ENCODE measurements at regions not wholly inside any gene's neighbourhood (a gene's known extent, or its start where the extent isn't known, plus 50 kb on each side); places are given as distances from the start of the nearest gene placed in this dataset.

DNA sequence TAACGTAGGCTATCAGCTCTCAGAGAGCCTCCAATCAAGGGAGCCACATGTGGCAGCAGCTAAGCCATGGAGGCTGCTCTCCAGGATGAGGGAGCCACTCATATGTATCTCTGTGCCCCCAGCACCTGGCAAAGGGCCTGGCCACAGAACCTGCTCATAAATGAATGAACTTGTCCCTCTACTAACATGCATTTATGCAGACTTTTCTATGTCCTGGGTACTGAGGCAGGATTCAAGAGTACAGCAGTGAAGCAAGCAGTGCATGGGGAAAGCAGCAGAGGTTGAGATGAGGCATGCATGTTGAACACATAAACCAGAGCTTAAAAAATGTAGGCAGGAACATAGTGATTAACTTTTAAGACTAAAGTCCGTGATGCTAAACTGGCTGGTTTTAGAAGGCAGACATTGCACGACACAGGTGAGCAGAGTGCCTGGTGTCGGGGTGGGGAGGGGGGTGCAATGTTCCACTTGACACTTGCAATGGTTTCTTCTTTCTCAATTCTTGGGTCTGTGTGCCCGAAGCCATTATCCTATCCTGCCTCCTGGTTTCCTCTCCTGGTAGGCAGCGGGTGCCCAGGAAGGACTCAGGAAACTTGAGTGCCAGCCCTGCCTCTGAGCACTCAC, 142.8 kb upstream of the ALDH1B1 start:
- TF ChIP-seq, protein P1, sequence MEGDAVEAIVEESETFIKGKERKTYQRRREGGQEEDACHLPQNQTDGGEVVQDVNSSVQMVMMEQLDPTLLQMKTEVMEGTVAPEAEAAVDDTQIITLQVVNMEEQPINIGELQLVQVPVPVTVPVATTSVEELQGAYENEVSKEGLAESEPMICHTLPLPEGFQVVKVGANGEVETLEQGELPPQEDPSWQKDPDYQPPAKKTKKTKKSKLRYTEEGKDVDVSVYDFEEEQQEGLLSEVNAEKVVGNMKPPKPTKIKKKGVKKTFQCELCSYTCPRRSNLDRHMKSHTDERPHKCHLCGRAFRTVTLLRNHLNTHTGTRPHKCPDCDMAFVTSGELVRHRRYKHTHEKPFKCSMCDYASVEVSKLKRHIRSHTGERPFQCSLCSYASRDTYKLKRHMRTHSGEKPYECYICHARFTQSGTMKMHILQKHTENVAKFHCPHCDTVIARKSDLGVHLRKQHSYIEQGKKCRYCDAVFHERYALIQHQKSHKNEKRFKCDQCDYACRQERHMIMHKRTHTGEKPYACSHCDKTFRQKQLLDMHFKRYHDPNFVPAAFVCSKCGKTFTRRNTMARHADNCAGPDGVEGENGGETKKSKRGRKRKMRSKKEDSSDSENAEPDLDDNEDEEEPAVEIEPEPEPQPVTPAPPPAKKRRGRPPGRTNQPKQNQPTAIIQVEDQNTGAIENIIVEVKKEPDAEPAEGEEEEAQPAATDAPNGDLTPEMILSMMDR (IDR thresholded peaks at IDR 0.05; ENCODE audit: low read depth, low read length, missing input control): no peak
- TF ChIP-seq TAF1 (conservative IDR thresholded peaks at IDR 0.05) (no peak), EGR1 (IDR thresholded peaks at IDR 0.05; ENCODE audit: low read depth in 2 of 2) (no peak), FOXA2 (IDR thresholded peaks at IDR 0.05) (no peak), JUND (IDR thresholded peaks at IDR 0.05) (no peak), HNF4G (IDR thresholded peaks at IDR 0.05) (no peak), GABPA (IDR thresholded peaks at IDR 0.05 in 1 of 2, conservative IDR thresholded peaks at IDR 0.05 in 1 of 2) (no peak)
- TF ChIP-seq, protein P2, sequence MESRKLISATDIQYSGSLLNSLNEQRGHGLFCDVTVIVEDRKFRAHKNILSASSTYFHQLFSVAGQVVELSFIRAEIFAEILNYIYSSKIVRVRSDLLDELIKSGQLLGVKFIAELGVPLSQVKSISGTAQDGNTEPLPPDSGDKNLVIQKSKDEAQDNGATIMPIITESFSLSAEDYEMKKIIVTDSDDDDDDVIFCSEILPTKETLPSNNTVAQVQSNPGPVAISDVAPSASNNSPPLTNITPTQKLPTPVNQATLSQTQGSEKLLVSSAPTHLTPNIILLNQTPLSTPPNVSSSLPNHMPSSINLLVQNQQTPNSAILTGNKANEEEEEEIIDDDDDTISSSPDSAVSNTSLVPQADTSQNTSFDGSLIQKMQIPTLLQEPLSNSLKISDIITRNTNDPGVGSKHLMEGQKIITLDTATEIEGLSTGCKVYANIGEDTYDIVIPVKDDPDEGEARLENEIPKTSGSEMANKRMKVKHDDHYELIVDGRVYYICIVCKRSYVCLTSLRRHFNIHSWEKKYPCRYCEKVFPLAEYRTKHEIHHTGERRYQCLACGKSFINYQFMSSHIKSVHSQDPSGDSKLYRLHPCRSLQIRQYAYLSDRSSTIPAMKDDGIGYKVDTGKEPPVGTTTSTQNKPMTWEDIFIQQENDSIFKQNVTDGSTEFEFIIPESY (IDR thresholded peaks at IDR 0.05): no peak
- TF ChIP-seq, protein P3, sequence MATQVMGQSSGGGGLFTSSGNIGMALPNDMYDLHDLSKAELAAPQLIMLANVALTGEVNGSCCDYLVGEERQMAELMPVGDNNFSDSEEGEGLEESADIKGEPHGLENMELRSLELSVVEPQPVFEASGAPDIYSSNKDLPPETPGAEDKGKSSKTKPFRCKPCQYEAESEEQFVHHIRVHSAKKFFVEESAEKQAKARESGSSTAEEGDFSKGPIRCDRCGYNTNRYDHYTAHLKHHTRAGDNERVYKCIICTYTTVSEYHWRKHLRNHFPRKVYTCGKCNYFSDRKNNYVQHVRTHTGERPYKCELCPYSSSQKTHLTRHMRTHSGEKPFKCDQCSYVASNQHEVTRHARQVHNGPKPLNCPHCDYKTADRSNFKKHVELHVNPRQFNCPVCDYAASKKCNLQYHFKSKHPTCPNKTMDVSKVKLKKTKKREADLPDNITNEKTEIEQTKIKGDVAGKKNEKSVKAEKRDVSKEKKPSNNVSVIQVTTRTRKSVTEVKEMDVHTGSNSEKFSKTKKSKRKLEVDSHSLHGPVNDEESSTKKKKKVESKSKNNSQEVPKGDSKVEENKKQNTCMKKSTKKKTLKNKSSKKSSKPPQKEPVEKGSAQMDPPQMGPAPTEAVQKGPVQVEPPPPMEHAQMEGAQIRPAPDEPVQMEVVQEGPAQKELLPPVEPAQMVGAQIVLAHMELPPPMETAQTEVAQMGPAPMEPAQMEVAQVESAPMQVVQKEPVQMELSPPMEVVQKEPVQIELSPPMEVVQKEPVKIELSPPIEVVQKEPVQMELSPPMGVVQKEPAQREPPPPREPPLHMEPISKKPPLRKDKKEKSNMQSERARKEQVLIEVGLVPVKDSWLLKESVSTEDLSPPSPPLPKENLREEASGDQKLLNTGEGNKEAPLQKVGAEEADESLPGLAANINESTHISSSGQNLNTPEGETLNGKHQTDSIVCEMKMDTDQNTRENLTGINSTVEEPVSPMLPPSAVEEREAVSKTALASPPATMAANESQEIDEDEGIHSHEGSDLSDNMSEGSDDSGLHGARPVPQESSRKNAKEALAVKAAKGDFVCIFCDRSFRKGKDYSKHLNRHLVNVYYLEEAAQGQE (IDR thresholded peaks at IDR 0.05): no peak

Measured in liver (tissue), 3 donors.